A549 (cell line): ENCODE measurements at regions not wholly inside any gene's neighbourhood (a gene's known extent, or its start where the extent isn't known, plus 50 kb on each side); places are given as distances from the start of the nearest gene placed in this dataset.

Experiments
- ATAC-seq, 2 experiments: fragments of 200-7000 bp in 1 of 2; fragments of >200 bp in 1 of 2; cut with Nextera tagmentation in 1 of 2; cut with Tn5 transposase in 1 of 2; 3 replicates each; pipeline versions ENCODE4 v1.8.0 to v1.9.1; 2018 to 2020; ENCODE audit warnings: mild to moderate bottlenecking in 1 of 2, moderate library complexity in 1 of 2
- CTCF ChIA-PET: fragments of 300-600 bp; sonication (Branson Sonifier 250); formaldehyde crosslinking; extraction: SDS; loops from one replicate; lab custom pipeline; 2021; ENCODE audit warnings: antibody characterized with exemption, inconsistent platforms; lab: Yijun Ruan, JAX
- POLR2A ChIA-PET: fragments of 350-600 bp; formaldehyde crosslinking; extraction: SDS; loops from one replicate; lab custom pipeline; 2021; ENCODE audit warnings: antibody characterized with exemption, inconsistent platforms; lab: Yijun Ruan, JAX
- DNase-seq, 2 experiments: peaks; one replicate each; pipeline versions ENCODE4 v3.0.0 to v3.0.0-alpha.2; 2011 to 2016; ENCODE audit warnings: low read depth in 1 of 2, low spot score in 1 of 2
- FAIRE-seq: peaks from 2 replicates; lab custom pipeline; 2011; peaks lifted over from hg19 to GRCh38; lab: Jason Lieb, UNC
- H3K27ac ChIP-seq, 2 experiments: fragments of >200 bp; sonication (Bioruptor Twin); formaldehyde crosslinking; 3 replicates each; pipeline ENCODE4 v1.5.1; 2016 to 2017
- H3K4me1 ChIP-seq: fragments of >200 bp; sonication (Bioruptor Twin); formaldehyde crosslinking; 3 replicates; pipeline ENCODE4 v1.6.1; 2016
- H3K4me2 ChIP-seq: fragments of >200 bp; sonication (Bioruptor Twin); formaldehyde crosslinking; 3 replicates; pipeline ENCODE4 v1.6.1; 2016
- H3K4me3 ChIP-seq: fragments of >200 bp; sonication (Bioruptor Twin); formaldehyde crosslinking; 3 replicates; pipeline ENCODE4 v1.5.1; 2016
- H3K9me3 ChIP-seq: fragments of >200 bp; sonication (Bioruptor Twin); formaldehyde crosslinking; 3 replicates; pipeline ENCODE4 v1.6.1; 2016
- CBX8 ChIP-seq: fragments of 200-600 bp; sonication (generic); IDR thresholded peaks from 2 replicates; pipeline ENCODE4 v1.6.1; 2016
- ESRRA ChIP-seq: fragments of 150-350 bp; IDR thresholded peaks from 2 replicates; pipeline ENCODE4 v1.6.1; 2014; ENCODE audit warnings: mild to moderate bottlenecking, low read length, borderline replicate concordance
- NPAS2 ChIP-seq: fragments of 250-450 bp; sonication (Bioruptor Pico); IDR thresholded peaks from 2 replicates; pipeline ENCODE4 v1.8.0; 2022; ENCODE audit warnings: mild to moderate bottlenecking, moderate library complexity, borderline replicate concordance
- NR3C1 ChIP-seq: fragments of >200 bp; sonication (Bioruptor Twin); formaldehyde crosslinking; IDR thresholded peaks from 3 replicates; pipeline ENCODE4 v1.6.1; 2017
- PBX3 ChIP-seq: IDR thresholded peaks from 2 replicates; pipeline ENCODE4 v1.6.1; 2012
- PHF8 ChIP-seq: fragments of 200-600 bp; sonication (generic); IDR thresholded peaks from 2 replicates; pipeline ENCODE4 v1.6.1; 2016; ENCODE audit warnings: low read depth, mild to moderate bottlenecking, antibody characterized with exemption, moderate library complexity, borderline replicate concordance
- RAD21 ChIP-seq, 2 experiments: fragments of >200 bp in 1 of 2; sonication (Bioruptor Twin) in 1 of 2; formaldehyde crosslinking in 1 of 2; IDR thresholded peaks in 1 of 2; conservative IDR thresholded peaks in 1 of 2; 2 replicates in 1 of 2; 3 replicates in 1 of 2; pipeline ENCODE4 v1.6.1; 2012 to 2018; ENCODE audit warnings: inconsistent platforms in 1 of 2
- RNF2 ChIP-seq: fragments of 200-600 bp; sonication (generic); IDR thresholded peaks from 2 replicates; pipeline ENCODE4 v1.6.1; 2016; ENCODE audit warnings: low read depth, mild to moderate bottlenecking, antibody characterized with exemption, moderate library complexity, borderline replicate concordance
- SMC3 ChIP-seq: fragments of >200 bp; sonication (Bioruptor Twin); formaldehyde crosslinking; IDR thresholded peaks from 3 replicates; pipeline ENCODE4 v1.6.1; 2018; ENCODE audit warnings: inconsistent platforms
- SREBF2 ChIP-seq: fragments of 450-650 bp; IDR thresholded peaks from 2 replicates; pipeline ENCODE4 v1.6.1; 2014; ENCODE audit warnings: mild to moderate bottlenecking, moderate library complexity
- USF2 ChIP-seq: fragments of 450-650 bp; IDR thresholded peaks from 2 replicates; pipeline ENCODE4 v1.6.1; 2014; ENCODE audit warnings: antibody characterized with exemption
- ZSCAN20 ChIP-seq: fragments of 250-450 bp; sonication (Bioruptor Pico); IDR thresholded peaks from 2 replicates; pipeline ENCODE4 v1.8.0; 2022; ENCODE audit warnings: mild to moderate bottlenecking, moderate library complexity
- WGBS: methylation state at CpG from one replicate; pipeline ENCODE4 v1.1.6; 2017; ENCODE audit errors: missing lambda C conversion rate; 5-methylcytosine and 5-hydroxymethylcytosine counted together
- TF ChIP-seq, protein P1 (sequence below): fragments of 150-350 bp; IDR thresholded peaks from 2 replicates; pipeline ENCODE4 v1.6.1; 2014; ENCODE audit warnings: low read depth, mild to moderate bottlenecking, low read length
- TF ChIP-seq, protein P2 (sequence below): fragments of 250-450 bp; sonication (Bioruptor Pico); IDR thresholded peaks from 2 replicates; pipeline ENCODE4 v1.5.0; 2020; ENCODE audit warnings: low read depth, mild to moderate bottlenecking, moderate library complexity

DNA sequence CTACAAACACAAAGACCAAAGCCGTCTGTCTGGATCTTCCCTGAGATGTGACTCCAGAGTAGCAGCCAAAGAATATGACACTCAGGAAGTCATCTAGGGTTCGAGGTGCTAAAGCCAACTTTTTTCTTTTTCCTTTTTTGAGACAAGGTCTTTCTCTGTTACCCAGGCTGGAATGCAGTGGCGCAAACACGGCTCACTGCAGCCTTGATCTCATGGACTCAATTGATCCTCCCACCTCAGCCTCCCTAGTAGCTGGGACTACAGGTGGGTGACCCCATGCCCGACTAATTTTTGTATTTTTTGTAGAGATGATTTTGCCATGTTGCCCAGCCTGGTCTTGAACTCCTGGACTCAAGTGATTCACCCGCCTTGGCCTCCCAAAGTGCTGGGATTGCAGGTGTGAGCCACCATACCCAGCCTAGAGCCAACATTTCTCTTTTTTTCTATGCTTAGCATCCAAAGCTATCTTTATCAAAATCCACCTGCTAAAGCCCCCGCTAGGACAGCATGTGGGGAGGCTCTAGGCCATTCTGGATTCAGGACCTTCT lies 92.8 kb downstream of the TMEM17 start (continued):
- no peak for TF ChIP-seq SREBF2
- no peak for TF ChIP-seq USF2
- TF ChIP-seq CBX8, result no peak
- TF ChIP-seq ZSCAN20 (CRISPR knock-in tag), result no peak
- no peak for TF ChIP-seq NR3C1
- TF ChIP-seq, protein P1, sequence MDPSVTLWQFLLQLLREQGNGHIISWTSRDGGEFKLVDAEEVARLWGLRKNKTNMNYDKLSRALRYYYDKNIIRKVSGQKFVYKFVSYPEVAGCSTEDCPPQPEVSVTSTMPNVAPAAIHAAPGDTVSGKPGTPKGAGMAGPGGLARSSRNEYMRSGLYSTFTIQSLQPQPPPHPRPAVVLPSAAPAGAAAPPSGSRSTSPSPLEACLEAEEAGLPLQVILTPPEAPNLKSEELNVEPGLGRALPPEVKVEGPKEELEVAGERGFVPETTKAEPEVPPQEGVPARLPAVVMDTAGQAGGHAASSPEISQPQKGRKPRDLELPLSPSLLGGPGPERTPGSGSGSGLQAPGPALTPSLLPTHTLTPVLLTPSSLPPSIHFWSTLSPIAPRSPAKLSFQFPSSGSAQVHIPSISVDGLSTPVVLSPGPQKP, result no peak

DNA sequence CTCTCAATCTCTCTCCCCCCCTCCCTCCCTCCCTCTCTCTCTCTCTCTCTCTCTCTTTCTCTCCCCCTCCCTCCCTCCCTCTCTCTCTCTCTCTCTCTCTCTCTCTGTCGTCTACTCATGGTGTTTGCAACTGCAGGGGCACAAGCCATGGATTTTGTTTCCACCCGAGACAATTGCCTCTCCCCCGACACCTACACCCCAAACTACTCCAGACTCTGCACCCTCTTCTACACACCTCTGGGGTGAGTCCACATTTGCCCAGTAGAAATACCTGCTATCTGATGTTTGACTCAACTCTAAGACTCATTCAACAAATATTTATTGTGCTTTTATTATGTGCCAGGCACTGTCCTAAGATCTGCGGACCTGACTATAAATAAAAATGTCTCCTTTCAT lies 93.7 kb downstream of the TMEM17 start:
- Histone ChIP-seq H3K4me1 (peaks cover 13% of the 10 kb centered on the region), H3K9me3 (no peaks in the 10 kb centered on the region), H3K4me3 (no peak overlapping the region), H3K4me2 (peak overlapping the region; percentile 35), H3K27ac (no peak overlapping the region; a peak in 1 of 6 replicates)
- WGBS, result 56% methylated on average over 4 of the region's 4 CpGs
- TF ChIP-seq SMC3 (peak; percentile 62), RAD21 (conservative IDR thresholded peaks at IDR 0.05 in 1 of 2, IDR thresholded peaks at IDR 0.05 in 1 of 2) (peak in 1 of 2 experiments; percentile 66; a peak in 2 of 5 replicates), ESRRA (no peak)
- TF ChIP-seq, protein P2, sequence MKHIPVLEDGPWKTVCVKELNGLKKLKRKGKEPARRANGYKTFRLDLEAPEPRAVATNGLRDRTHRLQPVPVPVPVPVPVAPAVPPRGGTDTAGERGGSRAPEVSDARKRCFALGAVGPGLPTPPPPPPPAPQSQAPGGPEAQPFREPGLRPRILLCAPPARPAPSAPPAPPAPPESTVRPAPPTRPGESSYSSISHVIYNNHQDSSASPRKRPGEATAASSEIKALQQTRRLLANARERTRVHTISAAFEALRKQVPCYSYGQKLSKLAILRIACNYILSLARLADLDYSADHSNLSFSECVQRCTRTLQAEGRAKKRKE (CRISPR knock-in tag), result no peak
- ATAC-seq (peak in 1 of 2 experiments; percentile 6; a peak in 1 of 6 replicates), FAIRE-seq (no peak), DNase-seq (no peak)
- ChIA-PET CTCF (interaction anchor here (0.6 to 10.3 kb wide), 17 partner anchors 9 to 503 kb away, joined by 3 to 127 read pairs (median 4); no protein-coding TSS in a partner anchor), POLR2A (no interaction called here)

- POLR2A ChIA-PET, result no interaction called here
- FAIRE-seq (no peak), ATAC-seq (peak in 1 of 2 experiments; percentile 10; a peak in 3 of 6 replicates), DNase-seq (no peak)
- WGBS, result 90% methylated on average over 2 of the region's 2 CpGs
- peaks cover 22% of the 10 kb centered on the region for H3K4me1 ChIP-seq
- TF ChIP-seq PHF8, result no peak
- no peak for TF ChIP-seq NPAS2 (CRISPR knock-in tag)
- TF ChIP-seq, protein P1, result no peak
- TF ChIP-seq PBX3, result no peak
- no peak for TF ChIP-seq SREBF2
- TF ChIP-seq RNF2, result no peak
- TF ChIP-seq, protein P2 (CRISPR knock-in tag), result no peak
- TF ChIP-seq USF2, result no peak
- CTCF ChIA-PET, result interaction anchor here (0.6 to 10.3 kb wide), 30 partner anchors 8 to 499 kb away, joined by 3 to 127 read pairs (median 3); no protein-coding TSS in a partner anchor
- peak overlapping the region in 1 of 2 experiments; percentile 51; a peak in 4 of 6 replicates for H3K27ac ChIP-seq
- H3K9me3 ChIP-seq, result no peaks in the 10 kb centered on the region
- no peak overlapping the region for H3K4me3 ChIP-seq
- H3K4me2 ChIP-seq, result no peak overlapping the region
Measured at GRCh38 chr2:62410926-62411456, 95.0 kb downstream of the TMEM17 start.
